Activated B cell treated with CpG ODN at 0.5 μM for 24 hours (primary cell): ENCODE measurements at regions not wholly inside any gene's neighbourhood (a gene's known extent, or its start where the extent isn't known, plus 50 kb on each side); places are given as distances from the start of the nearest gene placed in this dataset.

ENCODE experiments used
- ATAC-seq: fragments of 200-7000 bp; cut with Tn5 transposase; one replicate; pipeline ENCODE4 v1.10.0; 2021; ENCODE audit warnings: low read depth, mild to moderate bottlenecking, moderate library complexity
- CTCF ChIA-PET: fragments of 350-600 bp; sonication (Branson Sonifier 250); formaldehyde crosslinking; loops from one replicate; lab custom pipeline; 2021; ENCODE audit warnings: antibody characterized with exemption; lab: Charles Lee
- POLR2A ChIA-PET: fragments of 350-600 bp; sonication (Branson Sonifier 250); formaldehyde crosslinking; loops from one replicate; lab custom pipeline; 2021; ENCODE audit warnings: antibody characterized with exemption; lab: Charles Lee
- DNase-seq: peaks from one replicate; pipeline ENCODE4 v3.0.0; 2022
- H3K27ac Mint-ChIP-seq: one replicate; pipeline ENCODE4 v1.8.0; 2020; ENCODE audit warnings: mixed read lengths
- H3K27me3 Mint-ChIP-seq: one replicate; pipeline ENCODE4 v1.8.0; 2021; ENCODE audit warnings: mixed read lengths
- H3K36me3 Mint-ChIP-seq: one replicate; pipeline ENCODE4 v1.8.0; 2021; ENCODE audit warnings: low read depth, mixed read lengths
- H3K4me1 Mint-ChIP-seq: one replicate; pipeline ENCODE4 v1.8.0; 2021; ENCODE audit warnings: mixed read lengths
- H3K4me3 Mint-ChIP-seq: one replicate; pipeline ENCODE4 v1.8.0; 2020; ENCODE audit warnings: mild to moderate bottlenecking, mixed read lengths
- H3K9me3 Mint-ChIP-seq: one replicate; pipeline ENCODE4 v1.8.0; 2020; ENCODE audit warnings: mixed read lengths
- CTCF ChIP-seq: fragments of 200-600 bp; IDR thresholded peaks from one replicate; pipeline ENCODE4 v1.8.0; 2022; ENCODE audit warnings: antibody characterized with exemption, mild to moderate bottlenecking
- intact Hi-C: fragments of 100-400 bp; cut with micrococcal nuclease; formaldehyde crosslinking; loops from one replicate; pipeline ENCODE4 v1.15.1; 2024

GRCh38 chr3:150315721-150316120 is 92.4 kb upstream of the TSC22D2 start:
- no peak for ATAC-seq
- no peak for TF ChIP-seq CTCF
- no peaks in the 10 kb centered on the region for H3K9me3 Mint-ChIP-seq
- H3K27ac Mint-ChIP-seq = no peak overlapping the region
- DNase-seq = no peak
- H3K27me3 Mint-ChIP-seq = peaks cover 22% of the 10 kb centered on the region
- H3K4me1 Mint-ChIP-seq = no peaks in the 10 kb centered on the region
- H3K4me3 Mint-ChIP-seq = no peak overlapping the region
- no peaks in the 10 kb centered on the region for H3K36me3 Mint-ChIP-seq
- ChIA-PET POLR2A (no interaction called here), CTCF (interaction anchor here (1.2 kb wide), 1 partner anchor 19 kb away, joined by 3 read pairs; no protein-coding TSS in a partner anchor)
- intact Hi-C loops = no loop called here

- no peaks in the 10 kb centered on the region for H3K36me3 Mint-ChIP-seq
- CTCF ChIA-PET = interaction anchor here (1.2 kb wide), 1 partner anchor 18 kb away, joined by 3 read pairs; no protein-coding TSS in a partner anchor
- no peak overlapping the region for H3K4me3 Mint-ChIP-seq
- H3K27me3 Mint-ChIP-seq = peaks cover 29% of the 10 kb centered on the region
- ATAC-seq = no peak
- no peak for DNase-seq
- H3K9me3 Mint-ChIP-seq = no peaks in the 10 kb centered on the region
- POLR2A ChIA-PET = no interaction called here
- no peak overlapping the region for H3K27ac Mint-ChIP-seq
- TF ChIP-seq CTCF = no peak
- no peaks in the 10 kb centered on the region for H3K4me1 Mint-ChIP-seq
- intact Hi-C loops = no loop called here
These were observed 93.7 kb upstream of the TSC22D2 start for GRCh38 chr3:150314248-150315004.

GRCh38 chr3:150312018-150312657 is 96.0 kb upstream of the TSC22D2 start:
- Mint-ChIP-seq H3K4me1 (no peaks in the 10 kb centered on the region), H3K4me3 (no peak overlapping the region), H3K27ac (no peak overlapping the region), H3K27me3 (peaks cover 41% of the 10 kb centered on the region), H3K36me3 (no peaks in the 10 kb centered on the region), H3K9me3 (no peaks in the 10 kb centered on the region)
- intact Hi-C loops = no loop called here
- DNase-seq (no peak), ATAC-seq (no peak)
- ChIA-PET CTCF (interaction anchor here (1.1 to 1.6 kb wide), 2 partner anchors 75 to 183 kb away, joined by 4 read pairs; no protein-coding TSS in a partner anchor), POLR2A (no interaction called here)
- no peak for TF ChIP-seq CTCF

GRCh38 chr3:150311156-150311555 is 96.9 kb upstream of the TSC22D2 start:
- DNase-seq (no peak), ATAC-seq (no peak)
- no peaks in the 10 kb centered on the region for H3K9me3 Mint-ChIP-seq
- POLR2A ChIA-PET = no interaction called here
- no peaks in the 10 kb centered on the region for H3K4me1 Mint-ChIP-seq
- H3K4me3 Mint-ChIP-seq = no peak overlapping the region
- no peak overlapping the region for H3K27ac Mint-ChIP-seq
- H3K27me3 Mint-ChIP-seq = peaks cover 37% of the 10 kb centered on the region
- CTCF ChIA-PET = no interaction called here
- no peak for TF ChIP-seq CTCF
- H3K36me3 Mint-ChIP-seq = no peaks in the 10 kb centered on the region
- intact Hi-C loops = no loop called here

- no peaks in the 10 kb centered on the region for H3K4me1 Mint-ChIP-seq
- no peak overlapping the region for H3K4me3 Mint-ChIP-seq
- ChIA-PET POLR2A (interaction anchor here (0.6 to 0.7 kb wide), 2 partner anchors 109 to 121 kb away, joined by 5 to 6 read pairs; no protein-coding TSS in a partner anchor), CTCF (interaction anchor here (1.2 kb wide), 1 partner anchor 186 kb away, joined by 3 read pairs; no protein-coding TSS in a partner anchor)
- no peaks in the 10 kb centered on the region for H3K9me3 Mint-ChIP-seq
- no peak for TF ChIP-seq CTCF
- peaks cover 38% of the 10 kb centered on the region for H3K27me3 Mint-ChIP-seq
- no peaks in the 10 kb centered on the region for H3K36me3 Mint-ChIP-seq
- intact Hi-C loops = no loop called here
- DNase-seq = no peak
- no peak overlapping the region for H3K27ac Mint-ChIP-seq
- ATAC-seq = no peak
These were observed 98.5 kb upstream of the TSC22D2 start for GRCh38 chr3:150309557-150309956.
